ENCODE measurements at regions not wholly inside any gene's neighbourhood (a gene's known extent, or its start where the extent isn't known, plus 50 kb on each side); places are given as distances from the start of the nearest gene placed in this dataset.

DNA sequence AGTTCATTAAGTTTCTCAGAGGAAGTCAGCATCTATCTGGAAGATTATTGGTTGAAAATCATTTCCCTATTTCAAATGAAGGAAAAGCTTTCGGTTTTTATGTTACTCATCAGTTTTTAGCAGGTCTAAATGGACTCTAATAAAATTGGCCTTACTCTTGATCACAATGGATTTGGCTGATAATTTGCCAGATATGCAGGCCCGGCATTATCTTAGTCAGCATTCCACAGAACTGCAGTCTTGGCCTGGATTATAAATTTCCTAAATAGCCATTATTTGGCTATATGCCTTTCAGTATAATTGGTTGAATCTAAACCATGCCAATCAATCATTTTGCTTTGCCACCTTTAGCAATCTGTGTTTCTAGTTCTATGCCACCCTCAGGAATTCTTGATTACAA is 91.7 kb upstream of the KCNQ5 start:
- Histone ChIP-seq H3K27me3 (no peaks in the 10 kb centered on the region), H3K27ac (no peak overlapping the region), H3K36me3 (no peaks in the 10 kb centered on the region), H3K4me1 (no peaks in the 10 kb centered on the region), H3K9me3 (no peaks in the 10 kb centered on the region), H3K4me3 (no peak overlapping the region)
- ATAC-seq (no peak), DNase-seq (no peak), FAIRE-seq (no peak)
- intact Hi-C loops (cut with DNase I), result no loop called here
- WGBS, 2 donors, result 34 to 44% methylated on average over 2 of the region's 2 CpGs
- no peak for TF ChIP-seq CTCF (IDR thresholded peaks at IDR 0.05)

- ATAC-seq, result no peak
- intact Hi-C loops (cut with DNase I), result no loop called here
- Histone ChIP-seq H3K36me3 (no peaks in the 10 kb centered on the region), H3K4me1 (no peaks in the 10 kb centered on the region), H3K4me3 (no peak overlapping the region), H3K27me3 (no peaks in the 10 kb centered on the region), H3K9me3 (no peaks in the 10 kb centered on the region), H3K27ac (no peak overlapping the region)
- 69 to 80% methylated on average over 3 of the region's 3 CpGs for WGBS, 2 donors
- no peak for TF ChIP-seq CTCF (IDR thresholded peaks at IDR 0.05)
- no peak for FAIRE-seq
- DNase-seq, result no peak
These were observed 91.1 kb upstream of the KCNQ5 start for GRCh38 chr6:72530750-72531149.

GRCh38 chr6:72533606-72534005 is 88.3 kb upstream of the KCNQ5 start:
- no peak overlapping the region for H3K4me3 ChIP-seq
- FAIRE-seq, result no peak
- no peak for TF ChIP-seq CTCF (IDR thresholded peaks at IDR 0.05)

DNA sequence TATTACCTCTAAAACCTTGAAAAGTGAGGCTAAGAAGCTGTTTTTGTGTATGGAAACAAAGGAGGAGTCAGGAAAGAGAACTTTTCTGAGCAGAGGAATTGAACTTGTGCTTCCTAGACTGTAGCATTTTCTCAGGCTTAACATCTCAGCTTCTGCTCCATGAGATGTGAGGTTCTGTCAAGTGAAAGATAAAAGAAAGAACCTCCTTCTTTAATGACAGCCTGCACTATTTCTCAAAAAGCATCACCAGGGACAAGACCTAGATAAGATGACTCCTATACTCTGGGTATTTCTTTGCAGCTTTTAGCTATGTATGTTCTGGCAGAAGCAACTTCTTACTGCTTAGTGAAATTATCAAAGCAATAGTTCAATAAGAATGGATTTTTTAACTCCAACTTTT is 87.6 kb upstream of the KCNQ5 start:
- Histone ChIP-seq H3K4me3 (no peak overlapping the region), H3K36me3 (no peaks in the 10 kb centered on the region), H3K27me3 (no peaks in the 10 kb centered on the region), H3K4me1 (no peaks in the 10 kb centered on the region), H3K9me3 (no peaks in the 10 kb centered on the region), H3K27ac (no peak overlapping the region)
- intact Hi-C loops (cut with DNase I), result no loop called here
- ATAC-seq (no peak), DNase-seq (no peak), FAIRE-seq (no peak)
- no peak for TF ChIP-seq CTCF (IDR thresholded peaks at IDR 0.05)

More at GRCh38 chr6:72533606-72534005, 88.3 kb upstream of the KCNQ5 start:
- H3K4me1 ChIP-seq, result no peaks in the 10 kb centered on the region
- ATAC-seq (no peak), DNase-seq (no peak)
- H3K27me3 ChIP-seq, result no peaks in the 10 kb centered on the region
- no peak overlapping the region for H3K27ac ChIP-seq
- no peaks in the 10 kb centered on the region for H3K9me3 ChIP-seq
- intact Hi-C loops (cut with DNase I), result no loop called here
- no peaks in the 10 kb centered on the region for H3K36me3 ChIP-seq

DNA sequence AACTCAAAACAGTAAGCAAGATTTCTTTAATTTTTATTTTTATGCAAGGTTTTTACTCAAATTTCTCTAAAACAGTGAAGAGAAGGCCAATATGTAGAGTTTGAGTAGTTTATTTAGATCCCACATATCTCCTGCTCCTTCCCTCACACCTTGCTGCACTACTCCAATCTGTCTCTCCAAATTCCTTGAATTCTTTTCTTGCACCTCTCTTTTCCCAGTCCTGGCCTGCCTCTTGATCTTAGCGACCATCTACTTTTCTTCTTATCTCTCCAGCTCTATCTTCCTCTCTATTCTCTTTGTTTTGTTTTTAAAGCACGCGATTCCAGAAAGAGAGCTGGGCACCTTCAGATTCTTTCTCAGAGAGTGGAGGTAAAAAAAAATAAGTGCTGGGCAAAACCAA is 86.7 kb upstream of the KCNQ5 start:
- ATAC-seq (no peak), FAIRE-seq (no peak), DNase-seq (no peak)
- intact Hi-C loops (cut with DNase I), result no loop called here
- H3K36me3 ChIP-seq, result no peaks in the 10 kb centered on the region
- H3K27ac ChIP-seq, result no peak overlapping the region
- WGBS, 2 donors, result 44 to 53% methylated on average over 3 of the region's 3 CpGs
- no peaks in the 10 kb centered on the region for H3K27me3 ChIP-seq
- no peak overlapping the region for H3K4me3 ChIP-seq
- no peak for TF ChIP-seq CTCF (IDR thresholded peaks at IDR 0.05)
- no peaks in the 10 kb centered on the region for H3K9me3 ChIP-seq
- H3K4me1 ChIP-seq, result no peaks in the 10 kb centered on the region

Measured in pancreas (tissue), 10 donors.